Nephron (organoid): ENCODE measurements at regions not wholly inside any gene's neighbourhood (a gene's known extent, or its start where the extent isn't known, plus 50 kb on each side); places are given as distances from the start of the nearest gene placed in this dataset.

Experiments
- H3K27ac Mint-ChIP-seq, 3 experiments: 2 replicates each; pipeline ENCODE4 v1.8.0; 2020; ENCODE audit warnings: mixed read lengths in 3 of 3, mild to moderate bottlenecking in 2 of 3, moderate library complexity in 1 of 3
- H3K27me3 Mint-ChIP-seq: 2 replicates; pipeline ENCODE4 v1.8.0; 2021; ENCODE audit warnings: low read depth, mild to moderate bottlenecking, moderate library complexity, mixed read lengths
- H3K36me3 Mint-ChIP-seq: 2 replicates; pipeline ENCODE4 v1.8.0; 2020; ENCODE audit warnings: low read depth, mixed read lengths
- H3K4me1 Mint-ChIP-seq: 2 replicates; pipeline ENCODE4 v1.8.0; 2020; ENCODE audit warnings: mixed read lengths
- H3K4me3 Mint-ChIP-seq, 3 experiments: 2 replicates each; pipeline ENCODE4 v1.8.0; 2020; ENCODE audit warnings: mild to moderate bottlenecking in 3 of 3, mixed read lengths in 3 of 3, moderate library complexity in 2 of 3
- H3K9me3 Mint-ChIP-seq: 2 replicates; pipeline ENCODE4 v1.8.0; 2020; ENCODE audit warnings: mixed read lengths
- TF ChIP-seq, protein P1 (sequence below), 3 experiments: fragments of 200-600 bp; sonication (generic); IDR thresholded peaks; one replicate each; pipeline ENCODE4 v1.5.0; 2021; ENCODE audit warnings: antibody characterized with exemption in 3 of 3; ENCODE audit not compliant: unreplicated experiment in 3 of 3

DNA sequence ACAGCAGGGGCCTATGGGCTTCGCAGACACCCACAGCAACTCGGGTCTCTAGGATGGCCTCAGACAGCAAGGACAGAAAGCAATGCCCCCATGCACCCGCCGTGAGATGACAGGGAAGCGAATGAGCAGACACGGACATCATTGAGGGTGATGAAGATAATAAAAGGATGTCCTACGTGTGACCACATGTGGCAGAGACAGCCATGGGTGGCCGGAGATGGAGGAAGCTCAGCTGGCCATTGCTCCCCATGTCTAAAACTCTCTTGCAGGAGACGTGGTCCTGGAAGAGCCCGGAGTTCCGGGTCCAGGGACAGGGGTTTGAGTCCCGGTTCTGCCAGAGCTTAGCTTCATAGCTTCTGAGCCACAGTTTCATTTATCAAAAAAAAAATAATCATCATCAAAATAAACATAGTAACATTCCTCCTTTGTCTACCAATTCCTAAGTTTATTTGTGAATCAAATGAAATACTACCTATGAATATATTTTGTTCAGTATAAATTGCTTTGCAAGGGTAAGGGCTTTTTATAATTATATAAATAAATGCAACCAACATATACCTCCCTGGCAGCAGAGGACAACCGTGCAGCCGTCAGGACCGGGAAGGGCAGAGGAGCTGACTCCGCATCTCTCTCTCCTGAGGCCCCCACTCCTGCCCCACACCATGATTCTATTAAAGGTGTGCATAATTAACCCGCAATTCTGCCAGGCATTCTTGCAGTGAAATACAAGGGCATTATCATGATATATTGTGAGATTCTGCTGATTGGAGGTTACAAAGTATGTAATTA, 401.4 kb upstream of the MYT1L start:
- Mint-ChIP-seq H3K4me1 (no peaks in the 10 kb centered on the region), H3K27me3 (peaks cover 42% of the 10 kb centered on the region), H3K36me3 (no peaks in the 10 kb centered on the region), H3K27ac (no peak overlapping the region), H3K4me3 (no peak overlapping the region), H3K9me3 (no peaks in the 10 kb centered on the region)
- TF ChIP-seq, protein P1, sequence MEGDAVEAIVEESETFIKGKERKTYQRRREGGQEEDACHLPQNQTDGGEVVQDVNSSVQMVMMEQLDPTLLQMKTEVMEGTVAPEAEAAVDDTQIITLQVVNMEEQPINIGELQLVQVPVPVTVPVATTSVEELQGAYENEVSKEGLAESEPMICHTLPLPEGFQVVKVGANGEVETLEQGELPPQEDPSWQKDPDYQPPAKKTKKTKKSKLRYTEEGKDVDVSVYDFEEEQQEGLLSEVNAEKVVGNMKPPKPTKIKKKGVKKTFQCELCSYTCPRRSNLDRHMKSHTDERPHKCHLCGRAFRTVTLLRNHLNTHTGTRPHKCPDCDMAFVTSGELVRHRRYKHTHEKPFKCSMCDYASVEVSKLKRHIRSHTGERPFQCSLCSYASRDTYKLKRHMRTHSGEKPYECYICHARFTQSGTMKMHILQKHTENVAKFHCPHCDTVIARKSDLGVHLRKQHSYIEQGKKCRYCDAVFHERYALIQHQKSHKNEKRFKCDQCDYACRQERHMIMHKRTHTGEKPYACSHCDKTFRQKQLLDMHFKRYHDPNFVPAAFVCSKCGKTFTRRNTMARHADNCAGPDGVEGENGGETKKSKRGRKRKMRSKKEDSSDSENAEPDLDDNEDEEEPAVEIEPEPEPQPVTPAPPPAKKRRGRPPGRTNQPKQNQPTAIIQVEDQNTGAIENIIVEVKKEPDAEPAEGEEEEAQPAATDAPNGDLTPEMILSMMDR (IDR thresholded peaks at IDR 0.05; ENCODE audit: unreplicated experiment in 3 of 3), result no peak

DNA sequence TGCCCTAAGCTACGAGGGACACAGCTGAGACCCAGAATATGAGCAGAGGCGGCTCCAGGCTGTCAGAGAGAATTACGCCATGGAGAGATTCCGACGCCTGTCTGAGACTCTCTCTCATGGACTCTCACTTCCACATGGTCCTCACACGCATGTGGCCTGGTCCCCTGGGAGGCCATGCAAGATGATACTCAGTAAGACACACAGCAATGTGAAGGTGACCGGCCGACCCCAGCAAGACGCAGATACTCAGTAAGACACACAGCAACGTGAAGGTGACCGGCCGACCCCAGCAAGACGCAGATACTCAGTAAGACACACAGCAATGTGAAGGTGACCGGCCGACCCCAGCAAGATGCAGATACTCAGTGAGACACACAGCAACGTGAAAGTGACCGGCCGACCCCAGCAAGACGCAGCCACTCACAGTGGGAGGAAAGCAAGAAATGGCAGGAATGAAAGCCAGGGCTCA, 400.8 kb upstream of the MYT1L start:
- no peaks in the 10 kb centered on the region for H3K36me3 Mint-ChIP-seq

DNA sequence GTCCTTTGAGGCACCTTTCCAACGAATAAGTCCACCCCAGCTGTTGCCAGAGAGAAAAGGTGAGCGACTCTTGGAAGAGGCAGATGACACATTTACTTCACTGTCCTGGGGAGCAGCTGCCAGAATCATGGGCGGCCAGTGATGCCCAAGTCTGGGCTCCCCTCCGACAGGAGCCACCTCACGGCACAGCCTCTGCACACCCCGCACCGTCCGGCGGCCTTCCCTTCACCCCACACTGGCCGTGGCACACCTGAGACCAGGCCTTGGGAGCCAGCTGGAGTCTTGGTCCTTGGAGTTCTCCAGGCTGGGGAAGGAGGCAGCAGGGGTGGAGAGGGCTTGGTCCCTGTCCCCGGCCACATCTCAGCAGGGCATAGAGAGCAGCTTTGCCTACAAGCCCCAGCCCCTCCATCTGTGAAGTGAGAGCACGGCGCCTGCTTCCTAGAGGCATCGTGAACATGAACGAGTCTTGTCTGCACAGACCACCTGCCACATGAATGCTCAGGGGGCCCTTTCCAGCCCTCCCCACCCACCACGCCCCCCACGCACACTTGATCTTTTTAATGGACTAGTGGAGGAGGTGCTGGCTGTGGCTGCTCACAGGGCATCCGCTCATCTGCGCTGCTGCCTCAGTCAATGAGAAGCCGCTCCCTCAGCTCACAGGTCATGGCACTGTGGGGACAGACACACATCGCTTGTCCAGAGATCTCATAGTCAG, 400.2 kb upstream of the MYT1L start:
- TF ChIP-seq, protein P1 (IDR thresholded peaks at IDR 0.05; ENCODE audit: unreplicated experiment in 3 of 3), result no peak
- no peak overlapping the region for H3K27ac Mint-ChIP-seq
- peaks cover 42% of the 10 kb centered on the region for H3K27me3 Mint-ChIP-seq
- H3K9me3 Mint-ChIP-seq, result no peaks in the 10 kb centered on the region
- H3K4me3 Mint-ChIP-seq, result no peak overlapping the region
- no peaks in the 10 kb centered on the region for H3K36me3 Mint-ChIP-seq
- no peaks in the 10 kb centered on the region for H3K4me1 Mint-ChIP-seq

More for the DNA sequence above, 400.8 kb upstream of the MYT1L start:
- H3K4me3 Mint-ChIP-seq, result no peak overlapping the region
- no peak overlapping the region for H3K27ac Mint-ChIP-seq
- peaks cover 42% of the 10 kb centered on the region for H3K27me3 Mint-ChIP-seq
- H3K4me1 Mint-ChIP-seq, result no peaks in the 10 kb centered on the region
- no peaks in the 10 kb centered on the region for H3K9me3 Mint-ChIP-seq
- TF ChIP-seq, protein P1 (IDR thresholded peaks at IDR 0.05; ENCODE audit: unreplicated experiment in 3 of 3), result no peak

DNA sequence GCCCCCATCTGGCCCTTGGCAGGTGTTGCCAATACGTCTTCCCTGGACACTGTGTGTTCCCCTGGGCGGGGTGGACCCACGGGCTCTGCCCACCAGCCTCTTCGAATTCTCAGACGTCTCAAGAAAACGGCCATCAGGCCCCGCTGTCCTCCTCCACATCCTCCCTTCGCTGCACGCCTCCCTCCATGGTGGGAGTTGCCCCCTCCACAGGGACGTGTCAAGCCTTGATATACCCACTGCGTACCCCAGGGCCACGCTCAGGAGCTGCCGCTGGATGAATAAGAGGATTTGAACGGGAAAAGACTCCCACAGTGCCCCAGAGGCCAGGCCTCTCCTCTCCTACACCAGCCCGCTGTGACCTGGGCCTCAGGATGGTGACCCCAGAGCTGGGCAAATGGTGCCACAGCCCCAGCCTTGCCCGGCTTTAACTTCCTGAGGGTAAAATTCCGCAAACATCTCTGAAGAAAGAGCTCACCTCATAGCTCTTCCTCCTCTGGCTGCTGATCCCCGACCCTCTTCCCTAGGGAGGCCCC, 399.3 kb upstream of the MYT1L start:
- Mint-ChIP-seq H3K36me3 (no peaks in the 10 kb centered on the region), H3K27me3 (peaks cover 40% of the 10 kb centered on the region), H3K9me3 (no peaks in the 10 kb centered on the region), H3K4me3 (no peak overlapping the region), H3K4me1 (no peaks in the 10 kb centered on the region), H3K27ac (no peak overlapping the region)
- TF ChIP-seq, protein P1 (IDR thresholded peaks at IDR 0.05; ENCODE audit: unreplicated experiment in 3 of 3), result no peak

DNA sequence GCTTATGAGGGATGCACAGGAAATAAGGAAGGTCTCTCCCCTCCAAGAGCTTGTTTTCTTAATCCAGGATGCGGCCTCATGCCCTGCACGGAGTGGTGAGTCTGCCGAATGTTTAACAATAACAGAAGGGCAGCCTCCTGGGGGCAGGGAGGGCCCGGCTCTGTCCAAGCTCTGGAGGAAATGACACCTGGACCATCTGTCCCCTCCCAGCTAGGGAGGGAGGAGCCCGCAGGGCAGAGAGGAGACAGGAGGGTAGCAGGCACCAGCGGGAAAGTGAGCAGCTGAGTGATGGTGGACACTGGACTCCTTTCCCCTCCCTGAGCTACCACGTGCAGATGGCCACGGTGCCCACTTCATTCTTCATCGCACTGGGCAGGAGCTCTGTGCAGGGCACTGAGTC, 398.2 kb upstream of the MYT1L start:
- no peaks in the 10 kb centered on the region for H3K9me3 Mint-ChIP-seq
- H3K4me3 Mint-ChIP-seq, result no peak overlapping the region
- H3K27ac Mint-ChIP-seq, result no peak overlapping the region
- no peaks in the 10 kb centered on the region for H3K36me3 Mint-ChIP-seq
- H3K4me1 Mint-ChIP-seq, result no peaks in the 10 kb centered on the region
- H3K27me3 Mint-ChIP-seq, result peaks cover 31% of the 10 kb centered on the region
- TF ChIP-seq, protein P1 (IDR thresholded peaks at IDR 0.05; ENCODE audit: unreplicated experiment in 3 of 3), result no peak
